PFSK-1 (cell line): ENCODE measurements at regions not wholly inside any gene's neighbourhood (a gene's known extent, or its start where the extent isn't known, plus 50 kb on each side); places are given as distances from the start of the nearest gene placed in this dataset.

Experiments used
- POLR2AphosphoS5 ChIP-seq: IDR thresholded peaks from 2 replicates; pipeline ENCODE4 v1.6.1; 2012; ENCODE audit warnings: low read depth, mild to moderate bottlenecking, control low read depth, low read length, moderate library complexity
- TF ChIP-seq, protein P1 (sequence below), 2 experiments: IDR thresholded peaks; 2 replicates each; pipeline versions ENCODE4 v1.6.1 to v1.8.0; 2011 to 2012; ENCODE audit warnings: low read depth in 2 of 2, low read length in 2 of 2, control low read depth in 1 of 2, inconsistent platforms in 1 of 2, mild to moderate bottlenecking in 1 of 2, moderate library complexity in 1 of 2; ENCODE audit not compliant: insufficient read depth in 1 of 2

DNA sequence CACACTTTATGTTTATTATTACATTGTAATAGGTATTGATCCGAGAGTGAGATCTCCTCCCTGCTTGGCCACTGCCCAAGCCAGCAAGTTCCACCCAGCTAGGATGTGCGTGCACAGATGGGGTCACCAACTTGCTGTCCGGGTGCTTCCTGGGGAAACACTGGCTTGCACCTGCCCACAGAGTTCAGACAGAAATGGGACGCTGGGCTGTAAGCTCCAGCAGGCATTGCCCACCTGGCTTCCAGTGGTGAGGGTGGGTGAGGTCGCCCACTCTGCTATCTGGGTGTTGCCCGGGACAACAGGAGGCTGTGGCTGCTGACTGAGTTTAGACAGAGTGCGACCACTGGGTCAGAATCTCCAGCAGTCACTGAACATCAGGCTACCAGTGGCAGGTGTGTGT lies 289.8 kb upstream of the ANO3 start:
- no peak for TF ChIP-seq POLR2AphosphoS5
- TF ChIP-seq, protein P1, sequence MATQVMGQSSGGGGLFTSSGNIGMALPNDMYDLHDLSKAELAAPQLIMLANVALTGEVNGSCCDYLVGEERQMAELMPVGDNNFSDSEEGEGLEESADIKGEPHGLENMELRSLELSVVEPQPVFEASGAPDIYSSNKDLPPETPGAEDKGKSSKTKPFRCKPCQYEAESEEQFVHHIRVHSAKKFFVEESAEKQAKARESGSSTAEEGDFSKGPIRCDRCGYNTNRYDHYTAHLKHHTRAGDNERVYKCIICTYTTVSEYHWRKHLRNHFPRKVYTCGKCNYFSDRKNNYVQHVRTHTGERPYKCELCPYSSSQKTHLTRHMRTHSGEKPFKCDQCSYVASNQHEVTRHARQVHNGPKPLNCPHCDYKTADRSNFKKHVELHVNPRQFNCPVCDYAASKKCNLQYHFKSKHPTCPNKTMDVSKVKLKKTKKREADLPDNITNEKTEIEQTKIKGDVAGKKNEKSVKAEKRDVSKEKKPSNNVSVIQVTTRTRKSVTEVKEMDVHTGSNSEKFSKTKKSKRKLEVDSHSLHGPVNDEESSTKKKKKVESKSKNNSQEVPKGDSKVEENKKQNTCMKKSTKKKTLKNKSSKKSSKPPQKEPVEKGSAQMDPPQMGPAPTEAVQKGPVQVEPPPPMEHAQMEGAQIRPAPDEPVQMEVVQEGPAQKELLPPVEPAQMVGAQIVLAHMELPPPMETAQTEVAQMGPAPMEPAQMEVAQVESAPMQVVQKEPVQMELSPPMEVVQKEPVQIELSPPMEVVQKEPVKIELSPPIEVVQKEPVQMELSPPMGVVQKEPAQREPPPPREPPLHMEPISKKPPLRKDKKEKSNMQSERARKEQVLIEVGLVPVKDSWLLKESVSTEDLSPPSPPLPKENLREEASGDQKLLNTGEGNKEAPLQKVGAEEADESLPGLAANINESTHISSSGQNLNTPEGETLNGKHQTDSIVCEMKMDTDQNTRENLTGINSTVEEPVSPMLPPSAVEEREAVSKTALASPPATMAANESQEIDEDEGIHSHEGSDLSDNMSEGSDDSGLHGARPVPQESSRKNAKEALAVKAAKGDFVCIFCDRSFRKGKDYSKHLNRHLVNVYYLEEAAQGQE (IDR thresholded peaks at IDR 0.05; ENCODE audit: insufficient read depth in 1 of 2, low read depth in 2 of 2, low read length in 2 of 2), result no peak
